Stimulated activated effector memory CD8-positive, alpha-beta T cell treated with anti-CD3 and anti-CD28 coated beads, Interleukin-12 subunit alpha, Interleukin-12 subunit beta, amount 100 ng/mL, for 72 hours (primary cell): ENCODE measurements at regions not wholly inside any gene's neighbourhood (a gene's known extent, or its start where the extent isn't known, plus 50 kb on each side); places are given as distances from the start of the nearest gene placed in this dataset.
A peak's percentile ranks its signal among the peaks of the same experiment; 100 is the strongest.

Experiments
- ATAC-seq: fragments of 150-1000 bp; cut with Tn5 transposase; 2 replicates; pipeline ENCODE4 v1.10.0; 2021
- DNase-seq, 2 donors: peaks; one replicate each; pipeline ENCODE4 v3.0.0; 2021 to 2022; ENCODE audit warnings: low spot score in 2 of 2
- H3K27ac Mint-ChIP-seq: one replicate; pipeline ENCODE4 v1.8.0; 2022; ENCODE audit warnings: mild to moderate bottlenecking, mixed read lengths
- H3K36me3 Mint-ChIP-seq: one replicate; pipeline ENCODE4 v1.8.0; 2022; ENCODE audit warnings: mild to moderate bottlenecking, mixed read lengths
- H3K4me1 Mint-ChIP-seq: one replicate; pipeline ENCODE4 v1.8.0; 2022; ENCODE audit warnings: mixed read lengths
- H3K4me3 Mint-ChIP-seq: one replicate; pipeline ENCODE4 v1.8.0; 2022; ENCODE audit warnings: mild to moderate bottlenecking, mixed read lengths
- H3K9me3 Mint-ChIP-seq: one replicate; pipeline ENCODE4 v1.8.0; 2022; ENCODE audit warnings: mixed read lengths

GRCh38 chr7:127530148-127530547 lies 55.2 kb downstream of the GCC1 start:
- peaks cover 2% of the 10 kb centered on the region for H3K9me3 Mint-ChIP-seq
- no peak for DNase-seq
- no peaks in the 10 kb centered on the region for H3K4me1 Mint-ChIP-seq
- ATAC-seq, result no peak
- no peak overlapping the region for H3K27ac Mint-ChIP-seq
- H3K4me3 Mint-ChIP-seq, result no peak overlapping the region
- no peaks in the 10 kb centered on the region for H3K36me3 Mint-ChIP-seq

GRCh38 chr7:127527561-127527960 lies 57.8 kb downstream of the GCC1 start:
- H3K4me1 Mint-ChIP-seq, result no peaks in the 10 kb centered on the region
- no peak overlapping the region for H3K4me3 Mint-ChIP-seq
- ATAC-seq (no peak), DNase-seq (no peak)
- no peaks in the 10 kb centered on the region for H3K36me3 Mint-ChIP-seq
- peaks cover 2% of the 10 kb centered on the region for H3K9me3 Mint-ChIP-seq
- no peak overlapping the region for H3K27ac Mint-ChIP-seq

GRCh38 chr7:127525866-127526480 lies 59.4 kb downstream of the GCC1 start:
- Mint-ChIP-seq H3K4me3 (no peak overlapping the region), H3K9me3 (peaks cover 5% of the 10 kb centered on the region), H3K36me3 (no peaks in the 10 kb centered on the region), H3K27ac (no peak overlapping the region), H3K4me1 (no peaks in the 10 kb centered on the region)
- no peak for ATAC-seq
- no peak for DNase-seq

- Mint-ChIP-seq H3K36me3 (no peaks in the 10 kb centered on the region), H3K4me3 (no peak overlapping the region), H3K9me3 (peaks cover under 1% of the 10 kb centered on the region), H3K27ac (no peak overlapping the region), H3K4me1 (no peaks in the 10 kb centered on the region)
- DNase-seq, result no peak
- ATAC-seq, result peak; percentile 26
These were observed 69.1 kb downstream of the GCC1 start for GRCh38 chr7:127516320-127516719.

GRCh38 chr7:127514499-127514898 lies 70.9 kb downstream of the GCC1 start:
- Mint-ChIP-seq H3K4me3 (no peak overlapping the region), H3K4me1 (no peaks in the 10 kb centered on the region), H3K9me3 (no peaks in the 10 kb centered on the region), H3K27ac (no peak overlapping the region), H3K36me3 (no peaks in the 10 kb centered on the region)
- ATAC-seq (peak; percentile 63), DNase-seq (no peak)

GRCh38 chr7:127513311-127513710 lies 72.1 kb downstream of the GCC1 start:
- no peak for ATAC-seq
- DNase-seq, result no peak
- Mint-ChIP-seq H3K9me3 (no peaks in the 10 kb centered on the region), H3K4me1 (no peaks in the 10 kb centered on the region), H3K4me3 (no peak overlapping the region), H3K36me3 (no peaks in the 10 kb centered on the region), H3K27ac (no peak overlapping the region)

GRCh38 chr7:127512663-127513062 lies 72.7 kb downstream of the GCC1 start:
- DNase-seq (no peak), ATAC-seq (no peak)
- no peaks in the 10 kb centered on the region for H3K36me3 Mint-ChIP-seq

GRCh38 chr7:127504715-127505114 lies 80.7 kb downstream of the GCC1 start:
- no peaks in the 10 kb centered on the region for H3K4me1 Mint-ChIP-seq
- ATAC-seq, result peak; percentile 40
- DNase-seq, result no peak
- H3K36me3 Mint-ChIP-seq, result no peaks in the 10 kb centered on the region
- no peak overlapping the region for H3K27ac Mint-ChIP-seq
- no peaks in the 10 kb centered on the region for H3K9me3 Mint-ChIP-seq
- no peak overlapping the region for H3K4me3 Mint-ChIP-seq

More at GRCh38 chr7:127512663-127513062, 72.7 kb downstream of the GCC1 start:
- H3K4me3 Mint-ChIP-seq, result no peak overlapping the region
- H3K9me3 Mint-ChIP-seq, result no peaks in the 10 kb centered on the region
- no peaks in the 10 kb centered on the region for H3K4me1 Mint-ChIP-seq
- H3K27ac Mint-ChIP-seq, result no peak overlapping the region

GRCh38 chr7:127501817-127502216 lies 83.6 kb downstream of the GCC1 start:
- H3K27ac Mint-ChIP-seq, result no peak overlapping the region
- H3K36me3 Mint-ChIP-seq, result no peaks in the 10 kb centered on the region
- DNase-seq (no peak), ATAC-seq (no peak)
- H3K4me1 Mint-ChIP-seq, result no peaks in the 10 kb centered on the region
- no peaks in the 10 kb centered on the region for H3K9me3 Mint-ChIP-seq
- no peak overlapping the region for H3K4me3 Mint-ChIP-seq

GRCh38 chr7:127487381-127487780 lies 94.9 kb upstream of the ZNF800 start:
- DNase-seq, result no peak
- Mint-ChIP-seq H3K9me3 (no peaks in the 10 kb centered on the region), H3K27ac (no peak overlapping the region), H3K4me3 (no peak overlapping the region), H3K4me1 (peaks cover 5% of the 10 kb centered on the region), H3K36me3 (no peaks in the 10 kb centered on the region)
- no peak for ATAC-seq

GRCh38 chr7:127486654-127487053 lies 94.1 kb upstream of the ZNF800 start:
- Mint-ChIP-seq H3K36me3 (no peaks in the 10 kb centered on the region), H3K4me1 (peaks cover 5% of the 10 kb centered on the region), H3K4me3 (no peak overlapping the region), H3K9me3 (no peaks in the 10 kb centered on the region), H3K27ac (no peak overlapping the region)
- ATAC-seq (peak; percentile 73), DNase-seq (no peak)

GRCh38 chr7:127485482-127485881 lies 93.0 kb upstream of the ZNF800 start:
- ATAC-seq (no peak), DNase-seq (no peak)
- peaks cover 5% of the 10 kb centered on the region for H3K4me1 Mint-ChIP-seq
- H3K27ac Mint-ChIP-seq, result no peak overlapping the region
- no peaks in the 10 kb centered on the region for H3K36me3 Mint-ChIP-seq
- H3K9me3 Mint-ChIP-seq, result no peaks in the 10 kb centered on the region
- H3K4me3 Mint-ChIP-seq, result peak overlapping the region; percentile 21

- no peaks in the 10 kb centered on the region for H3K9me3 Mint-ChIP-seq
- no peak overlapping the region for H3K27ac Mint-ChIP-seq
- ATAC-seq (no peak), DNase-seq (no peak)
- H3K36me3 Mint-ChIP-seq, result no peaks in the 10 kb centered on the region
- H3K4me3 Mint-ChIP-seq, result peak overlapping the region; percentile 21
- H3K4me1 Mint-ChIP-seq, result peaks cover 5% of the 10 kb centered on the region
These were observed 92.4 kb upstream of the ZNF800 start for GRCh38 chr7:127484954-127485353.

GRCh38 chr7:127478461-127478860 lies 86.0 kb upstream of the ZNF800 start:
- ATAC-seq, result no peak
- Mint-ChIP-seq H3K36me3 (no peaks in the 10 kb centered on the region), H3K9me3 (no peaks in the 10 kb centered on the region), H3K27ac (no peak overlapping the region), H3K4me3 (no peak overlapping the region), H3K4me1 (no peaks in the 10 kb centered on the region)
- DNase-seq, result no peak

- Mint-ChIP-seq H3K9me3 (no peaks in the 10 kb centered on the region), H3K27ac (no peak overlapping the region), H3K36me3 (no peaks in the 10 kb centered on the region), H3K4me1 (no peaks in the 10 kb centered on the region), H3K4me3 (no peak overlapping the region)
- ATAC-seq (no peak), DNase-seq (no peak)
These were observed 85.5 kb upstream of the ZNF800 start for GRCh38 chr7:127478024-127478355.

- H3K4me1 Mint-ChIP-seq, result no peaks in the 10 kb centered on the region
- H3K4me3 Mint-ChIP-seq, result no peak overlapping the region
- H3K9me3 Mint-ChIP-seq, result no peaks in the 10 kb centered on the region
- H3K36me3 Mint-ChIP-seq, result no peaks in the 10 kb centered on the region
- H3K27ac Mint-ChIP-seq, result no peak overlapping the region
- DNase-seq, result no peak
- ATAC-seq, result no peak
These were observed 85.0 kb upstream of the ZNF800 start for GRCh38 chr7:127477295-127478023.
